ENCODE measurements at regions not wholly inside any gene's neighbourhood (a gene's known extent, or its start where the extent isn't known, plus 50 kb on each side); places are given as distances from the start of the nearest gene placed in this dataset.

DNA sequence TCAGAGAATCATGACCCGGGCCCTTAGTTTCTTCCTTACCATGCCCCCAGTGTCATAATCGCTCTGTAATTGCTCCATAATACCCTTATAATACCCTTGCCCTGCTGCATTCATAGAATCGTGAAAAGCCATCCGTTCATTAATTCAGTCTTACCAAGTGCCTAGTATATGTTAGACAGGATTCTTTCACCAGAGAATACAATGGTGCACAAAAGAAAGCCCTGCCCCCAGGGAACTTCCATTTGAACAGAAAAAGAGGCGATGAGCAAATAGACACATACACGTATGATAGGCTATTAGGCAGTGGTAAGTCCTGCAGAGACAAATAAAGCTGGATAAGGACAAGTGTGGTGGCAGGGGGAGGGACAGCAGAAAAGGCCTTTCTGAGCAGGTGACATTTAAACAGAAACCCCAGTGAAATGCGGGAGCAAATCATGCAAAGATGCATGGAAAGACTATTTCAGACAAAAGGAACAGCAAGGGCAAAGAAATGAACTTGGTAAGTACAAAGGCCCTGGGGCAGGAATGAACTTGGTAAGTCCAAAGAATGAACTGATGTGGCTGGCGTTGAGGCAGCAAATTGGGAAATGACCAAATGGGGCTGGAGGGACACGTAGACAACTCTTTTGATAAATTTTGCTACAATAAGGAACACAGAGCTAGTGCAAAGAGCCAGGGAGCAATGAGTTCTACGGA is 74.6 kb upstream of the CREB3L1 start:
- no peak overlapping the region for H3K4me3 ChIP-seq (ENCODE audit: low read depth, low read length)

DNA sequence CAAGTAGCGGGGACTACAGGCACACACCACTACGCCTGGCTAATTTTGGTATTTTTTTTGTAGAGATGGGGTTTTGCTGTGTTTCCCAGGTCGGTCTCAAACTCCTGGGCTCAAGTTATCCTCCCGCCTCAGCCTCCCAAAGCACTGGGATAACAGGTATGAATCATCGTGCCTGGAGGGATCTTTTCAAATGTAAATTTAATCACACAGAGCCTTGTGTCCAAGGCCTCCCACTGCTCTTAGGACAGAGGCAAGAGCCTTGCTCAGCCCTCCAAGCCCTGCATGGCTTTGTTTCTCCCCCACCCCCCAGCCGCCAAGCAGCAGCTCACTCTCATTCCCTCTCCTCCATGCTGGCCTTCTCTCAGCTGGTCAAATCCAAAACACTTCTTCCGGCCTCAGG is 75.3 kb upstream of the CREB3L1 start:
- TF ChIP-seq, protein P1, sequence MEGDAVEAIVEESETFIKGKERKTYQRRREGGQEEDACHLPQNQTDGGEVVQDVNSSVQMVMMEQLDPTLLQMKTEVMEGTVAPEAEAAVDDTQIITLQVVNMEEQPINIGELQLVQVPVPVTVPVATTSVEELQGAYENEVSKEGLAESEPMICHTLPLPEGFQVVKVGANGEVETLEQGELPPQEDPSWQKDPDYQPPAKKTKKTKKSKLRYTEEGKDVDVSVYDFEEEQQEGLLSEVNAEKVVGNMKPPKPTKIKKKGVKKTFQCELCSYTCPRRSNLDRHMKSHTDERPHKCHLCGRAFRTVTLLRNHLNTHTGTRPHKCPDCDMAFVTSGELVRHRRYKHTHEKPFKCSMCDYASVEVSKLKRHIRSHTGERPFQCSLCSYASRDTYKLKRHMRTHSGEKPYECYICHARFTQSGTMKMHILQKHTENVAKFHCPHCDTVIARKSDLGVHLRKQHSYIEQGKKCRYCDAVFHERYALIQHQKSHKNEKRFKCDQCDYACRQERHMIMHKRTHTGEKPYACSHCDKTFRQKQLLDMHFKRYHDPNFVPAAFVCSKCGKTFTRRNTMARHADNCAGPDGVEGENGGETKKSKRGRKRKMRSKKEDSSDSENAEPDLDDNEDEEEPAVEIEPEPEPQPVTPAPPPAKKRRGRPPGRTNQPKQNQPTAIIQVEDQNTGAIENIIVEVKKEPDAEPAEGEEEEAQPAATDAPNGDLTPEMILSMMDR (IDR thresholded peaks at IDR 0.05; ENCODE audit: insufficient read depth, low read depth, low read length, missing control alignments) = no peak
- no peak overlapping the region for H3K4me3 ChIP-seq (ENCODE audit: low read depth, low read length)
- DNase-seq (ENCODE audit: low read depth) = no peak

More for the DNA sequence above, 74.6 kb upstream of the CREB3L1 start:
- no peak for DNase-seq (ENCODE audit: low read depth)
- TF ChIP-seq, protein P1 (IDR thresholded peaks at IDR 0.05; ENCODE audit: insufficient read depth, low read depth, low read length, missing control alignments) = no peak

DNA sequence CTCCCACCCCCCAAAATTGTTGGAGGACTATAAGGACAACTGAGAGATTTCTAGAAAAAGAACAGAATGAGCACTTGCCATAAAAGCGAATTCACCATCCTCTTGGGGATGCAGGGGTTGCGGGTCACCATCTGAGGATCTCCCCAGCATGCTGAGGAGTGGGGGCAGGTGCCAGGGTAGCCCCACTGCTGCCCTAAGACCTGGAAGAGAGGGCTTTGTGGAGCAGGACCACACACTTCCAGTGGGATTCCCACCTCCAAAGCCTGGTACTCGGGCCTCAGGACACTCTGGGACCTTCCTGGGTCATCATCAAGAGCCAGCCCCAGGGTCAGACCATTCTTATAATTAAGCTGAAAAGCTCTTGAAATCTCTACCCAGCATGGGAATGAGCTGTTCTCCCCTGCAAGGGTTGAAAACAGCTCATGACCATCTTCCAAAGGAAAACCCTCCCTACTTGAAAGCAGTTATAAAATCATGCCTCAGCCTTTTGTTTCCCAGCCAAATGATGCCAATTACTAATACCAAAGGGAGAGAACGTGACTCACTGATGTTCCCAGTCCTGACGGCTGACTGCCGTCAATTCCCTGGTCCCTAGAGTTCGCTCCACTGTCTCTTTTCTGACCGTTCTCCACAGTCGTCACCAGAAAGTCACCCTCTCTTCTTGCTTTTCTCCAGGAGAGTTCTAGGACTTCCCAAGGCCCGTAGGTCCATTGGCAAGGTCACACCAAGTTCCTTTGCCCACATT is 76.8 kb upstream of the CREB3L1 start:
- no peak overlapping the region for H3K4me3 ChIP-seq (ENCODE audit: low read depth, low read length)
- TF ChIP-seq, protein P1 (IDR thresholded peaks at IDR 0.05; ENCODE audit: insufficient read depth, low read depth, low read length, missing control alignments) = no peak
- DNase-seq (ENCODE audit: low read depth) = no peak

DNA sequence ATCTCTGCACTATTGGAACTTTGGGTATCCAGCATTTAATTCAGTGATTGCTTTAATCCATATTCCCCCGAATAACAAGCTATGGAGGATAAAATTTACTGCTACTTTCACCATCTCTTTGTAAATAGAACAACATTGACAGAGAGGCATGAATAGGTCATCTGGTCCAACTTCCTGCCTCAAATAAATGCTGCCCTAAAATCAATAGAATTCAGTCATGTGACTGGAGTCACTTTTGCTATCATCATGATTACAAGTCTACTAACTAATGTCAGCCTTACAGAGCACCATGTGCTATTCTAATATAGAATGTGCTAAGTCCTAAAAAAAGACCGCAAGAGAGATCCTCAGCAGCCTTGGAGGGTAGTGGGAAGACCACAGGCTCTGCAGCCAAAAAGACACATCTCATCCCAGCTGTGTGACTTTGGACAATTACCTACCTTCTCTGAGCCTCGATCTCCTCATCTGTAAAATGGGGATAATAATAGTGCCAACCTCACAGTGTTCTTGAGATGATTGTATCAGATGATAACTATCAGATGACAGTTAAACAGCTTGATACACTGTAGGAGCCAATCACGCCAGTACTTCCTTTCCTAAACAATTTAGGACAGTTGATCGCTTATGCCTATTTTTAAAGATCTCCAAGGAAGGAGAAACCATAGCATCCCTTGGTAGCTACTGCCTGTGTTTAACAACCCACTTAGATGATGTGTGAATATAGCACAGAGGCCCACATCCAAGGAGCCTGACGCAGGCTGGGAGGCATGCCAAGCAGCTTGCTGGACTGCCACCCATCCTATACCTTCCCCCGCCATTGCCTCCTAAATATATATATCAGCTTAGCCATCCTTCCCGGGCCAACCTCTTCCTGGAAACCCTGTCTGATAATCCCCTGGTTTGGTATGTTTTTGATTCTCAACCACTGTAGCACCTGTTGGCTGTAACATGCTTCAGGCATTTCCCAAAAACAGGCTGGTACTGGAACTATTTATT is 77.3 kb upstream of the PHF21A start:
- DNase-seq (ENCODE audit: low read depth) = no peak
- H3K4me3 ChIP-seq (ENCODE audit: low read depth, low read length) = no peak overlapping the region
- TF ChIP-seq, protein P1 (IDR thresholded peaks at IDR 0.05; ENCODE audit: insufficient read depth, low read depth, low read length, missing control alignments) = no peak

DNA sequence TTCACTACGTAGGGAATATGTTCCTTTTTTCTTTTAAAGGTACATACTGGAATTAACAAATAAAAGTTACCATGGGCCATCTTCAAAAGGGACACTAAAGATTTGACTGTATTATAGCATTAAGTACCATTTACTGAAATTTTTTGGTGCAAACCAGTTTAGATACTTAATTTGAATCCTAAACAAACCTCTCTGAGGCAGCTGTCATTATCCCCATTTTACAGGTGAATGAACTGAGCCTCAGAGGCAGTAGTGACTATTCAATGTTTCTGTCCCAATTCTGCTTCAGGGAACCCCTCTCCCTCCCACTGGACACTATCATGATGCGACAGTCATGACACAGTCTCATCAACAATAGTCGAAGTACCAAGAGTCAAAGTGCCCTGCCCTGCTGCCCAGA is 76.2 kb upstream of the PHF21A start:
- H3K4me3 ChIP-seq (ENCODE audit: low read depth, low read length) = no peak overlapping the region
- no peak for DNase-seq (ENCODE audit: low read depth)
- TF ChIP-seq, protein P1 (IDR thresholded peaks at IDR 0.05; ENCODE audit: insufficient read depth, low read depth, low read length, missing control alignments) = no peak

DNA sequence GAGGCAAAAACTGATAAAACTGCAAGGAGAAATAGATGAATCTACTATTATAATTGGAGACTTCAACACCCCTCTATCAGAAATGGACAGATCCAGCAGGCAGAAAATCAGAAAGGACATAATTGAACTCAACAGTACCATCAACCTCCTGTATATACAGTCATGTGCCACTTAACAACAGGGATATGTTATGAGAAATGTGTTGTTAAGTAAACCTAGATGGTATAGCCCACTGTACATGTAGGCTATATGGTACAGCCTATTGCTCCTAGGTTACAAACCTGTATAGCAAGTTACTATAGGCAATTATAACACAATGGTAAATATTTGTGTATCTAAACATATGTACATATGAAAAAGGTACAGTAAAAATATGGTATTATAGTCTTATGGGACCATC is 66.8 kb upstream of the PHF21A start:
- no peak for DNase-seq (ENCODE audit: low read depth)
- TF ChIP-seq, protein P1 (IDR thresholded peaks at IDR 0.05; ENCODE audit: insufficient read depth, low read depth, low read length, missing control alignments) = no peak
- no peak overlapping the region for H3K4me3 ChIP-seq (ENCODE audit: low read depth, low read length)

Measured in GM12865 (cell line).